ENCODE measurements at regions not wholly inside any gene's neighbourhood (a gene's known extent, or its start where the extent isn't known, plus 50 kb on each side); places are given as distances from the start of the nearest gene placed in this dataset.

DNA sequence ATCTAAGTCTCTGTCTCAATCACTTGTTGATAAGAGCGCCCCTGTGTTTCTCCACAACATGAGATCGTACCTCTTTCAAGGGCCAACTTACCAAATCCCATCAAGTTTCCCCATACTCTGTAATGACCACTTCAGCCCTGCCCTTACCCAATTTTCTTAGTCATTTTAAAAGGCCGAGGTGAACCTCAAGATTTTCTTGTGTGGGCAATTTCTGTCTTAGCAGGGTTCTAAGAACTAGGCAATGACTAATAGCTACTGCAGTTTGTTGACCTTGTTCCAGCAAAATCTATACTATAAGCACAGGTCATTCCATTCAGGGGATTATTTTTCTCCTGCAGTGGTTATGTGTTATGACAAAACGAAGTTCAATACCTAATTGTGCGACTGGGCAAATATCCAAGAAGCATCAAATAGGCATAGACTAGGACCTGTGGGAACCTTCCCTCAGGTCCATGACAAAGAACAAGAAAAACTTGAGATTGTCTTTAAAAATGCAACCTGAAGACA is 359.8 kb downstream of the PCNX1 start:
- H3K4me3 Mint-ChIP-seq, result peak overlapping the region; percentile 53
- H3K27me3 Mint-ChIP-seq (ENCODE audit: low read depth), result peaks cover 5% of the 10 kb centered on the region
- peak overlapping the region; percentile 78 for H3K27ac Mint-ChIP-seq
- H3K9me3 Mint-ChIP-seq, result peaks cover 37% of the 10 kb centered on the region
- peaks cover 16% of the 10 kb centered on the region for H3K36me3 Mint-ChIP-seq (ENCODE audit: low read depth)
- H3K4me1 Mint-ChIP-seq (ENCODE audit: low read depth), result peaks cover 28% of the 10 kb centered on the region

DNA sequence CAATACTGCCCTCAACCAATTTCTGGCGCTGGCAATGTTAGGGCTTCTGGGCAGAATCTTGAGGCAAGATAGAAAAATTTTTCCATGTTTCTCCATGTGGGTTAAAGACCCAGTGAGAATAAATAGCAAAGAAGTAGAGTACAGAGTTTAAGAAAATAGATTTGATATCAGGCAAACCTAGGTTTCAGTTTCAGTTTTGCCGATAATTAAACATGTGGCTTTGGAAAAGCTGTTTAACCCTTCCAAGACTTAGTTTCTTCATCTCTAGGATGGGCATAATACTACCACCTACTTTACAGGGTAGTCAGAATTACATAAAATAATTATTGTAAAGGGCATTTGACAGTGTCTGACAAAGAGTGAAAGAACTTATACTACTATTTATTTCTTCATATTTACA is 360.4 kb downstream of the PCNX1 start:
- peaks cover 29% of the 10 kb centered on the region for H3K4me1 Mint-ChIP-seq (ENCODE audit: low read depth)

GRCh38 chr14:71270111-71270510 is 362.9 kb downstream of the PCNX1 start:
- Mint-ChIP-seq H3K36me3 (ENCODE audit: low read depth) (peaks cover 15% of the 10 kb centered on the region), H3K4me3 (no peak overlapping the region), H3K27me3 (ENCODE audit: low read depth) (peaks cover 6% of the 10 kb centered on the region), H3K4me1 (ENCODE audit: low read depth) (peaks cover 29% of the 10 kb centered on the region), H3K27ac (no peak overlapping the region), H3K9me3 (peaks cover 43% of the 10 kb centered on the region)

More for the DNA sequence above, 360.4 kb downstream of the PCNX1 start:
- H3K27me3 Mint-ChIP-seq (ENCODE audit: low read depth), result peaks cover 5% of the 10 kb centered on the region
- peaks cover 16% of the 10 kb centered on the region for H3K36me3 Mint-ChIP-seq (ENCODE audit: low read depth)
- peak overlapping the region; percentile 53 for H3K4me3 Mint-ChIP-seq
- peaks cover 42% of the 10 kb centered on the region for H3K9me3 Mint-ChIP-seq
- peak overlapping the region; percentile 78 for H3K27ac Mint-ChIP-seq

DNA sequence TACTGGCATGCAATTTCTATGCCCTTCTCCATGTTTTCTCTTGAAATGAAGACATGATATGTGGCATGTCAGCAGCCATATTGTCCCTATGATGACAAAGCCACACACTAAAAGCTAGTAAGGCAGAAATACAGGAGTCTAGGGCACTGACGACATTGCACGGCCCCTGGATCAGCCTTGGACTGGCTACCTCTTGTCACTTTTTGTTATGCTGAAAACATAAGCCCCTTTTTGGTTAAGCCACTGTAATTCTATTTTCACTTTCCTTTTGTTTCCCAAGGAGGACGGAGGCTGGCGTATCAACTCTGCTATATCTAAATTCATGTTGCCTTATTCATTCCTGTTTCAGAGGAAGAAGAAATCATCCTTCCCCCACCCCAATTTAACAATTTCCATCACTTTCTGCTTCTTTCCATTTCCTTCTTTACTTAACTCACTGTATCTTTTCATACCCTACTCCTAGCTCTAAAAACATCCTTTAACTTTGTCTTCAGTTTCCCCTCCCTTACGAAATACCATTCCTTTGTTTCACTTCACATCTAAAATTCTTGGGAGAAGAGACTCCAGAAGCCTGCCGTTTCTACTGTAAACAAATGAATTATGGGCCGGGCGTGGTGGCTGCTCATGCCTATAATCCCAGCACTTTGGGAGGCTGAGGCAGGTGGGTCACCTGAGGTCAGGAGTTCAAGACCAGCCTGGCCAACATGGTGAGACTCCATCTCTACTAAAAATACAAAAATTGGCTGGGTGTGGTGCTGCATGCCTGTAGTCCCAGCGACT is 364.1 kb downstream of the PCNX1 start:
- Mint-ChIP-seq H3K4me3 (no peak overlapping the region), H3K9me3 (peaks cover 37% of the 10 kb centered on the region), H3K27me3 (ENCODE audit: low read depth) (peaks cover 14% of the 10 kb centered on the region), H3K27ac (no peak overlapping the region), H3K4me1 (ENCODE audit: low read depth) (peaks cover 29% of the 10 kb centered on the region), H3K36me3 (ENCODE audit: low read depth) (peaks cover 12% of the 10 kb centered on the region)

- peaks cover 13% of the 10 kb centered on the region for H3K36me3 Mint-ChIP-seq (ENCODE audit: low read depth)
These were observed 366.1 kb downstream of the PCNX1 start for GRCh38 chr14:71273366-71273765.

DNA sequence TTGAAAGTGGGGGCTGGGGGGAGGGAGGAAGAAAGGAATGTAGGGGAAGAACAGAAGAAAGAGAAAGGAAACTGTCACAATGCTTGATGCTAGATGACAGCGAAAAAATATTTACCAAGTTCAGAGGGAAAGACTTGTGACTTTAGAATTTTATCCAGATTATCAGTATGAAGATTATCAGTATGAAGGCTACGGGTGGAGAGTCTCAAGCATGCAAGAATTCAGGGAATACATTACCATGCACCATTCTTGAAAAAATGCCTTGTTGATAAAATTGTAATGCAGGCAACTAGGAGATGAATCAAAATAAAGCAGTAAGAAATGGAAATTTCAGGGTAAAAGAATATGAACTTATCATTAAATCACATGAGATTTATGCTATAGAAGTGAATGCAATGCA is 376.8 kb downstream of the PCNX1 start:
- Mint-ChIP-seq H3K4me3 (no peak overlapping the region), H3K27me3 (ENCODE audit: low read depth) (no peaks in the 10 kb centered on the region), H3K27ac (no peak overlapping the region), H3K9me3 (no peaks in the 10 kb centered on the region), H3K36me3 (ENCODE audit: low read depth) (peaks cover 1% of the 10 kb centered on the region), H3K4me1 (ENCODE audit: low read depth) (no peaks in the 10 kb centered on the region)

More at GRCh38 chr14:71273366-71273765, 366.1 kb downstream of the PCNX1 start:
- H3K4me3 Mint-ChIP-seq, result no peak overlapping the region
- peaks cover 19% of the 10 kb centered on the region for H3K27me3 Mint-ChIP-seq (ENCODE audit: low read depth)
- peaks cover 22% of the 10 kb centered on the region for H3K4me1 Mint-ChIP-seq (ENCODE audit: low read depth)
- peaks cover 34% of the 10 kb centered on the region for H3K9me3 Mint-ChIP-seq
- no peak overlapping the region for H3K27ac Mint-ChIP-seq

DNA sequence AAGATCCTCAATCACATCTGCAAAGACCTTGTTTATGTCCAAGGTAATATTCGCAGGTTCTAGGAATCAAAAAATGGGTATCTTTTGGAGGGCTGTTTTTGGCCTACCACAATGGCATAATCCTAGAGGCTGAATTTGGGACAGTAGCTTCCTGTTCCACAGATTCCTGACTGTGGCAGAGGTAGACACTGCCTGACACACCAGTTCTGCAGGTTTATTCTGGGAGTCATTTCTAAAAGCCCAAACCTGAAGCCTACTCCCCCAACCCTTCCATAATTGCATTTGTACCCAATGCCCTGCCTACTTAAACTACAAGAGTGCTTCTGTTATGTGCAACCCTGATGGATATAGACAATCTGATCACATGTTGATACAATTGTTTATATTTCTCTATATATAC is 378.9 kb downstream of the PCNX1 start:
- H3K27me3 Mint-ChIP-seq (ENCODE audit: low read depth), result no peaks in the 10 kb centered on the region

GRCh38 chr14:71287567-71287966 is 380.3 kb downstream of the PCNX1 start:
- Mint-ChIP-seq H3K36me3 (ENCODE audit: low read depth) (peaks cover 1% of the 10 kb centered on the region), H3K9me3 (no peaks in the 10 kb centered on the region), H3K4me3 (no peak overlapping the region), H3K4me1 (ENCODE audit: low read depth) (peaks cover 13% of the 10 kb centered on the region), H3K27me3 (ENCODE audit: low read depth) (no peaks in the 10 kb centered on the region), H3K27ac (no peak overlapping the region)

More for the DNA sequence above, 378.9 kb downstream of the PCNX1 start:
- Mint-ChIP-seq H3K4me3 (no peak overlapping the region), H3K36me3 (ENCODE audit: low read depth) (peaks cover 1% of the 10 kb centered on the region), H3K27ac (no peak overlapping the region), H3K9me3 (no peaks in the 10 kb centered on the region), H3K4me1 (ENCODE audit: low read depth) (peaks cover 9% of the 10 kb centered on the region)

DNA sequence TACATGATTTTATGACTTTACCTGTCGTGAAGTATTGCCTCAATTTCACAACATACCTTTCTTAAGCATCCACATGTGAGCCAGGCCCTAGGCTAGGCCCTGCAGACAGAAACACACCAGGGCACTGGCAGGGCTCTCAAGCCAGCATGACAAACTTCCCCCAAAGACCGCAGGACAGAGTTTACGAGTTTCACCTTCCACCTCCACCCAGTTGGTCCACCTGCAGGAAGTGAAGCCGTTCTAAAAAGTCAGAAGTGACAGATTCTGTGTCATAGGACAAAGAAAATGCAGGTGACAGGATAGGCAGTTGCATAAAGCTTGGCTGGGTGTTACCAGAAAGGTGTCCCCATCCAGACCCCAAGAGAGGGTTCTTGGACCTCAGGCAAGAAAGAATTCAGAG is 382.3 kb downstream of the PCNX1 start:
- Mint-ChIP-seq H3K27ac (peak overlapping the region; percentile 81), H3K27me3 (ENCODE audit: low read depth) (no peaks in the 10 kb centered on the region), H3K9me3 (no peaks in the 10 kb centered on the region), H3K4me1 (ENCODE audit: low read depth) (peaks cover 13% of the 10 kb centered on the region), H3K36me3 (ENCODE audit: low read depth) (peaks cover 1% of the 10 kb centered on the region), H3K4me3 (no peak overlapping the region)

GRCh38 chr14:71290301-71290700 is 383.0 kb downstream of the PCNX1 start:
- no peak overlapping the region for H3K27ac Mint-ChIP-seq
- H3K36me3 Mint-ChIP-seq (ENCODE audit: low read depth), result peaks cover 2% of the 10 kb centered on the region
- no peaks in the 10 kb centered on the region for H3K9me3 Mint-ChIP-seq
- no peaks in the 10 kb centered on the region for H3K27me3 Mint-ChIP-seq (ENCODE audit: low read depth)
- H3K4me3 Mint-ChIP-seq, result no peak overlapping the region
- H3K4me1 Mint-ChIP-seq (ENCODE audit: low read depth), result peaks cover 13% of the 10 kb centered on the region

- no peaks in the 10 kb centered on the region for H3K9me3 Mint-ChIP-seq
- peaks cover 16% of the 10 kb centered on the region for H3K4me1 Mint-ChIP-seq (ENCODE audit: low read depth)
- peak overlapping the region; percentile 76 for H3K27ac Mint-ChIP-seq
- H3K36me3 Mint-ChIP-seq (ENCODE audit: low read depth), result peaks cover 1% of the 10 kb centered on the region
- no peak overlapping the region for H3K4me3 Mint-ChIP-seq
- H3K27me3 Mint-ChIP-seq (ENCODE audit: low read depth), result no peaks in the 10 kb centered on the region
These were observed 383.8 kb downstream of the PCNX1 start for GRCh38 chr14:71290960-71291466.

DNA sequence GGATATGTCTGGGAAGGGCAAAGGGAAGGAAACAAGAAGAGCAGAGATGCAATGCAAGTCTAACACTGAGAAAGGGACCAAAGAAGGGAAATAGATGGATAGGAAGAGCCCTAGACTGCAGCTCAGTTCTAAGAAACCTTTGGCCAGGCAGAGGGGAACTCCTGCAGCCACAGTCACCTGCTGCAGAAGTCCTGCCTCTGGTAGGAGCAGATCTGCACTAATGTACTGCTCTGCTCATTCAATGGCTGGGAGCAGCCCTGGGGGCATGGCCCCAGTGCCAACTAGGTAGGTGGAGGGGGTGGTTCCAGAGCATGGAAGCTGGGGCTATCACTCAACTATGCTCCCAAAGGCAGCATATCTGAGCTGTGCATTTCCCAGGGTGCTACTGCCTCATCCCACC is 388.9 kb downstream of the PCNX1 start:
- H3K9me3 Mint-ChIP-seq, result no peaks in the 10 kb centered on the region
- peaks cover 17% of the 10 kb centered on the region for H3K4me1 Mint-ChIP-seq (ENCODE audit: low read depth)
- H3K4me3 Mint-ChIP-seq, result no peak overlapping the region
- peaks cover 4% of the 10 kb centered on the region for H3K36me3 Mint-ChIP-seq (ENCODE audit: low read depth)
- H3K27ac Mint-ChIP-seq, result no peak overlapping the region
- H3K27me3 Mint-ChIP-seq (ENCODE audit: low read depth), result no peaks in the 10 kb centered on the region

DNA sequence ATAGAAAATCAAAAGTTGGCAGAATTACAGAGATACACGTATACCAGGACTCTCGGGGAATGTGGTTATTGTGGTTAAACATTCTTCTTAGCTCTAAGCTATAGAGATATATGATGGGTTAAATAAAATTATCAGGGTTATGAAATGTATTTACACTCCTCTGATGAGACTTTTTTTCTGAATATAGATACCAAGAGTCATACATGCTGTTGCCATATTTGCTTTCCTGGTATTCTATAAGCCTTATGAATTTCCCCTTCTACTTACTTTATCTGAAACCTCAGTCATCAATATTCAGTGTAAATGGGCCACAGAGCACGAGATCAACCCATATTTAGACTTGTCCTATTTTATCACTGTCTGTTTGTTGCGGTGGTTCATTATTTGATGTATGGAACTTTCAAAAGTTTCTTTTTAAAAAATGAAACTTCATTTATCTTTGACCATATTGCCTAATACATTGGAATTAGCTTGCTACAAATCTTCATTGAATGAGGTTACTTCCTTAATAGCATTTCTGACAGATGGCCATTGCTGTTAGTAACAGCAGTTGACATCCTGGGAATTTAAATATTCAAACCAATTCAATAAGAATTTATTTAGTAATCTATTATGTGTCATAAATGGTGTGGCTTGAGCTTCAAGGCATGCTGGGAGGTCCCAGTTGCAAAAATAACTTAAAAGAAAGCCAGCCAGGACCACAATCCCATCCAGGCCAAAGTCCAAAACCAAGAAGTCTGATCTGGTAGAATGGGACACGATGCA is 393.5 kb downstream of the PCNX1 start:
- peaks cover 13% of the 10 kb centered on the region for H3K4me1 Mint-ChIP-seq (ENCODE audit: low read depth)
- H3K36me3 Mint-ChIP-seq (ENCODE audit: low read depth), result peaks cover 12% of the 10 kb centered on the region
- peaks cover 26% of the 10 kb centered on the region for H3K9me3 Mint-ChIP-seq
- no peaks in the 10 kb centered on the region for H3K27me3 Mint-ChIP-seq (ENCODE audit: low read depth)
- no peak overlapping the region for H3K27ac Mint-ChIP-seq
- H3K4me3 Mint-ChIP-seq, result no peak overlapping the region

- Mint-ChIP-seq H3K4me1 (ENCODE audit: low read depth) (peaks cover 8% of the 10 kb centered on the region), H3K4me3 (no peak overlapping the region), H3K36me3 (ENCODE audit: low read depth) (peaks cover 12% of the 10 kb centered on the region), H3K27ac (no peak overlapping the region), H3K9me3 (peaks cover 30% of the 10 kb centered on the region), H3K27me3 (ENCODE audit: low read depth) (peaks cover under 1% of the 10 kb centered on the region)
These were observed 394.4 kb downstream of the PCNX1 start for GRCh38 chr14:71301611-71302010.
